ENCODE measurements at regions not wholly inside any gene's neighbourhood (a gene's known extent, or its start where the extent isn't known, plus 50 kb on each side); places are given as distances from the start of the nearest gene placed in this dataset.

DNA sequence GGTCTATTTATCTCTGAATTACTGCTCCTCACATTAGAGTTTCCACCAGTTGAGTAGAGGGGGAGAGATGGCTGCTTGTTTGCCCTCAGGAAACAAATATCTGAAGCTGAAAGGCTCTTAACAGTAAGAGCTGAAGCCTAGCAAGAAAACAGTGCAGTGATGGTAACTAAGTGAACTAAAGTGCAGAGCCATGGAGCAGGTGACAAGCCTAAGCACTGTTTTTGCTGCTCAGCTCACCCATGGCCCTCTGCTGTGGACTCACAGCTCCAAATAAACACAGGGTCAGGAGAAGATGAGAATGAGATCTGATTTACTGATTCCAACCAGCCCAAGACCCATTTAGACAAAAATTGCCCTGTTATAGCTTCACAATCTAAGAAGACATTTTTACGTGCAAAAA is 118.4 kb downstream of the ETAA1 start (continued):
- TF ChIP-seq JUNB (IDR thresholded peaks at IDR 0.05), result no peak

DNA sequence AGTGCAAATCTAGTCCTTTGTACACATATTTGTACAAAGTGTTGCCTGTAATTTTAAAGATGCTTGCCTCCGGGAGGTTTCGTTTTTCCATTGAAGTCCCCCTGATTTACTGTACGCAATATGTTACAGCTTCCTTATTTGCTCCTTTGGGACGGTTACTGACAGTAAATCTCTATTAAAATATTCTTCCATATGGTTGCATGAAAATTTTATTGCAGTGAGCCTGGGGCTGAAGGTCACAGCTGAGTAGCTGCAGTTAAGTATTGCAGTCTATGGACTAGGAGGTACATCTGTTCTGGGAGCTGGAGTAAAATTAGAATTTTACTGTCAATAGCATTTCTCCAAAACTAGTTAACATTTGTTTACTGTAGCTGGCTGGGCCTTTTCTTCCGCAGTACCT is 119.2 kb downstream of the ETAA1 start:
- ChIA-PET POLR2A (no interaction called here), CTCF (no interaction called here), RAD21 (ENCODE audit: unreplicated experiment) (no interaction called here), SMC1A (ENCODE audit: uncharacterized antibody, unreplicated experiment) (interaction anchor here (0.9 to 1.9 kb wide), 2 partner anchors 15 to 24 kb away, joined by 3 to 5 read pairs; no protein-coding TSS in a partner anchor)
- Histone ChIP-seq H3K27ac (ENCODE audit: control insufficient read depth, insufficient read depth) (no peak overlapping the region), H3K79me2 (ENCODE audit: control insufficient read depth, insufficient read depth, low read length) (no peaks in the 10 kb centered on the region), H3K9me3 (replicated peaks; ENCODE audit: control insufficient read depth, insufficient read depth, low read length) (no peaks in the 10 kb centered on the region), H3K4me1 (ENCODE audit: control insufficient read depth, insufficient read depth, low read length) (no peaks in the 10 kb centered on the region), H3K4me2 (ENCODE audit: control insufficient read depth, insufficient read depth) (no peak overlapping the region), H3K9ac (ENCODE audit: control insufficient read depth, insufficient read depth, low read length) (no peak overlapping the region), H3K27me3 (replicated peaks in 1 of 2; ENCODE audit: control insufficient read depth in 2 of 2, insufficient read depth in 2 of 2, low read length in 1 of 2) (no peaks in the 10 kb centered on the region), H2AFZ (ENCODE audit: control insufficient read depth, low read depth, low read length) (no peak overlapping the region), H3K36me3 (ENCODE audit: control insufficient read depth in 2 of 2, insufficient read depth in 2 of 2, low read length in 1 of 2) (no peaks in the 10 kb centered on the region), H4K20me1 (ENCODE audit: control insufficient read depth, insufficient read depth) (no peaks in the 10 kb centered on the region), H3K4me3 (no peak overlapping the region)
- no peak for DNase-seq (ENCODE audit: low read depth, low spot score)
- FAIRE-seq, result no peak
- WGBS (ENCODE audit: insufficient coverage, insufficient replicate concordance, low lambda C conversion rate, missing lambda C conversion rate), result 51% methylated on average over 5 of the region's 5 CpGs
- TF ChIP-seq, protein P1, sequence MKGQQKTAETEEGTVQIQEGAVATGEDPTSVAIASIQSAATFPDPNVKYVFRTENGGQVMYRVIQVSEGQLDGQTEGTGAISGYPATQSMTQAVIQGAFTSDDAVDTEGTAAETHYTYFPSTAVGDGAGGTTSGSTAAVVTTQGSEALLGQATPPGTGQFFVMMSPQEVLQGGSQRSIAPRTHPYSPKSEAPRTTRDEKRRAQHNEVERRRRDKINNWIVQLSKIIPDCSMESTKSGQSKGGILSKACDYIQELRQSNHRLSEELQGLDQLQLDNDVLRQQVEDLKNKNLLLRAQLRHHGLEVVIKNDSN (IDR thresholded peaks at IDR 0.05; ENCODE audit: borderline replicate concordance, extremely low read length, insufficient read depth, low read depth, low read length), result no peak
- TF ChIP-seq WRNIP1 (IDR thresholded peaks at IDR 0.05; ENCODE audit: borderline replicate concordance, low read depth, low read length), result no peak
- TF ChIP-seq ZSCAN29 (IDR thresholded peaks at IDR 0.05), result no peak
- no peak for TF ChIP-seq MTA2 (IDR thresholded peaks at IDR 0.05; ENCODE audit: low read depth)
- TF ChIP-seq CBFB (IDR thresholded peaks at IDR 0.05; ENCODE audit: low read depth), result no peak
- no peak for TF ChIP-seq EP300 (IDR thresholded peaks at IDR 0.05; ENCODE audit: borderline replicate concordance in 1 of 2, control insufficient read depth in 1 of 2, low read depth in 2 of 2, low read length in 2 of 2)
- no peak for TF ChIP-seq RB1 (IDR thresholded peaks at IDR 0.05; ENCODE audit: borderline replicate concordance)
- TF ChIP-seq, protein P2, sequence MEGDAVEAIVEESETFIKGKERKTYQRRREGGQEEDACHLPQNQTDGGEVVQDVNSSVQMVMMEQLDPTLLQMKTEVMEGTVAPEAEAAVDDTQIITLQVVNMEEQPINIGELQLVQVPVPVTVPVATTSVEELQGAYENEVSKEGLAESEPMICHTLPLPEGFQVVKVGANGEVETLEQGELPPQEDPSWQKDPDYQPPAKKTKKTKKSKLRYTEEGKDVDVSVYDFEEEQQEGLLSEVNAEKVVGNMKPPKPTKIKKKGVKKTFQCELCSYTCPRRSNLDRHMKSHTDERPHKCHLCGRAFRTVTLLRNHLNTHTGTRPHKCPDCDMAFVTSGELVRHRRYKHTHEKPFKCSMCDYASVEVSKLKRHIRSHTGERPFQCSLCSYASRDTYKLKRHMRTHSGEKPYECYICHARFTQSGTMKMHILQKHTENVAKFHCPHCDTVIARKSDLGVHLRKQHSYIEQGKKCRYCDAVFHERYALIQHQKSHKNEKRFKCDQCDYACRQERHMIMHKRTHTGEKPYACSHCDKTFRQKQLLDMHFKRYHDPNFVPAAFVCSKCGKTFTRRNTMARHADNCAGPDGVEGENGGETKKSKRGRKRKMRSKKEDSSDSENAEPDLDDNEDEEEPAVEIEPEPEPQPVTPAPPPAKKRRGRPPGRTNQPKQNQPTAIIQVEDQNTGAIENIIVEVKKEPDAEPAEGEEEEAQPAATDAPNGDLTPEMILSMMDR (IDR thresholded peaks at IDR 0.05 in 2 of 3, conservative IDR thresholded peaks at IDR 0.05 in 1 of 3; ENCODE audit: control insufficient read depth in 2 of 3, extremely low read depth in 1 of 3, insufficient read depth in 1 of 3, low read depth in 3 of 3, low read length in 3 of 3), result no peak
- TF ChIP-seq SPI1 (IDR thresholded peaks at IDR 0.05; ENCODE audit: borderline replicate concordance, insufficient read depth, low read depth, low read length), result no peak
- TF ChIP-seq, protein P3, sequence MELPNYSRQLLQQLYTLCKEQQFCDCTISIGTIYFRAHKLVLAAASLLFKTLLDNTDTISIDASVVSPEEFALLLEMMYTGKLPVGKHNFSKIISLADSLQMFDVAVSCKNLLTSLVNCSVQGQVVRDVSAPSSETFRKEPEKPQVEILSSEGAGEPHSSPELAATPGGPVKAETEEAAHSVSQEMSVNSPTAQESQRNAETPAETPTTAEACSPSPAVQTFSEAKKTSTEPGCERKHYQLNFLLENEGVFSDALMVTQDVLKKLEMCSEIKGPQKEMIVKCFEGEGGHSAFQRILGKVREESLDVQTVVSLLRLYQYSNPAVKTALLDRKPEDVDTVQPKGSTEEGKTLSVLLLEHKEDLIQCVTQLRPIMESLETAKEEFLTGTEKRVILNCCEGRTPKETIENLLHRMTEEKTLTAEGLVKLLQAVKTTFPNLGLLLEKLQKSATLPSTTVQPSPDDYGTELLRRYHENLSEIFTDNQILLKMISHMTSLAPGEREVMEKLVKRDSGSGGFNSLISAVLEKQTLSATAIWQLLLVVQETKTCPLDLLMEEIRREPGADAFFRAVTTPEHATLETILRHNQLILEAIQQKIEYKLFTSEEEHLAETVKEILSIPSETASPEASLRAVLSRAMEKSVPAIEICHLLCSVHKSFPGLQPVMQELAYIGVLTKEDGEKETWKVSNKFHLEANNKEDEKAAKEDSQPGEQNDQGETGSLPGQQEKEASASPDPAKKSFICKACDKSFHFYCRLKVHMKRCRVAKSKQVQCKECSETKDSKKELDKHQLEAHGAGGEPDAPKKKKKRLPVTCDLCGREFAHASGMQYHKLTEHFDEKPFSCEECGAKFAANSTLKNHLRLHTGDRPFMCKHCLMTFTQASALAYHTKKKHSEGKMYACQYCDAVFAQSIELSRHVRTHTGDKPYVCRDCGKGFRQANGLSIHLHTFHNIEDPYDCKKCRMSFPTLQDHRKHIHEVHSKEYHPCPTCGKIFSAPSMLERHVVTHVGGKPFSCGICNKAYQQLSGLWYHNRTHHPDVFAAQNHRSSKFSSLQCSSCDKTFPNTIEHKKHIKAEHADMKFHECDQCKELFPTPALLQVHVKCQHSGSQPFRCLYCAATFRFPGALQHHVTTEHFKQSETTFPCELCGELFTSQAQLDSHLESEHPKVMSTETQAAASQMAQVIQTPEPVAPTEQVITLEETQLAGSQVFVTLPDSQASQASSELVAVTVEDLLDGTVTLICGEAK (IDR thresholded peaks at IDR 0.05; ENCODE audit: borderline replicate concordance), result no peak
- TF ChIP-seq, protein P4, sequence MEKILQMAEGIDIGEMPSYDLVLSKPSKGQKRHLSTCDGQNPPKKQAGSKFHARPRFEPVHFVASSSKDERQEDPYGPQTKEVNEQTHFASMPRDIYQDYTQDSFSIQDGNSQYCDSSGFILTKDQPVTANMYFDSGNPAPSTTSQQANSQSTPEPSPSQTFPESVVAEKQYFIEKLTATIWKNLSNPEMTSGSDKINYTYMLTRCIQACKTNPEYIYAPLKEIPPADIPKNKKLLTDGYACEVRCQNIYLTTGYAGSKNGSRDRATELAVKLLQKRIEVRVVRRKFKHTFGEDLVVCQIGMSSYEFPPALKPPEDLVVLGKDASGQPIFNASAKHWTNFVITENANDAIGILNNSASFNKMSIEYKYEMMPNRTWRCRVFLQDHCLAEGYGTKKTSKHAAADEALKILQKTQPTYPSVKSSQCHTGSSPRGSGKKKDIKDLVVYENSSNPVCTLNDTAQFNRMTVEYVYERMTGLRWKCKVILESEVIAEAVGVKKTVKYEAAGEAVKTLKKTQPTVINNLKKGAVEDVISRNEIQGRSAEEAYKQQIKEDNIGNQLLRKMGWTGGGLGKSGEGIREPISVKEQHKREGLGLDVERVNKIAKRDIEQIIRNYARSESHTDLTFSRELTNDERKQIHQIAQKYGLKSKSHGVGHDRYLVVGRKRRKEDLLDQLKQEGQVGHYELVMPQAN (conservative IDR thresholded peaks at IDR 0.05), result no peak
- no peak for TF ChIP-seq CHD2 (IDR thresholded peaks at IDR 0.05; ENCODE audit: borderline replicate concordance, low read depth, low read length)
- no peak for TF ChIP-seq ASH2L (IDR thresholded peaks at IDR 0.05; ENCODE audit: borderline replicate concordance, low read depth)
- no peak for ATAC-seq
- BruUV-seq (replicated peaks), result no TSS peak
- in situ Hi-C loops (cut with MboI), result no loop called here
- intact Hi-C loops (cut with micrococcal nuclease; ENCODE audit: unreplicated experiment), result no loop called here

Measured in GM12878 (cell line).